OCI-LY1 (cell line): ENCODE measurements at regions not wholly inside any gene's neighbourhood (a gene's known extent, or its start where the extent isn't known, plus 50 kb on each side); places are given as distances from the start of the nearest gene placed in this dataset.

Experiments
- H2AFZ ChIP-seq: fragments of 200-600 bp; sonication (generic), shearing (Covaris generic); 2 replicates; pipeline ENCODE4 v1.6.0; 2014; ENCODE audit warnings: antibody characterized with exemption, mild to moderate bottlenecking, low read length
- H3F3A ChIP-seq: fragments of 200-600 bp; sonication (generic), shearing (Covaris generic); 2 replicates; pipeline ENCODE4 v1.6.0; 2014; ENCODE audit warnings: mild to moderate bottlenecking, antibody characterized with exemption, low read length, moderate library complexity; ENCODE audit not compliant: insufficient read depth
- H3K27ac ChIP-seq: fragments of 200-600 bp; sonication (generic); 2 replicates; pipeline ENCODE4 v1.5.1; 2014; ENCODE audit warnings: low read length, mixed run types, mild to moderate bottlenecking, low read depth; ENCODE audit not compliant: poor library complexity, severe bottlenecking
- H3K27me3 ChIP-seq: fragments of 200-600 bp; sonication (generic); 2 replicates; pipeline ENCODE4 v1.6.0; 2014; ENCODE audit warnings: antibody characterized with exemption, mild to moderate bottlenecking, low read length, moderate library complexity; ENCODE audit not compliant: insufficient read depth
- H3K36me3 ChIP-seq: fragments of 200-600 bp; sonication (generic); 2 replicates; pipeline ENCODE4 v1.6.1; 2014; ENCODE audit warnings: mild to moderate bottlenecking, antibody characterized with exemption, low read length, moderate library complexity, mixed read lengths; ENCODE audit not compliant: insufficient read depth
- H3K4me1 ChIP-seq: fragments of 200-600 bp; sonication (generic); 2 replicates; pipeline ENCODE4 v1.5.1; 2014; ENCODE audit warnings: mild to moderate bottlenecking, low read length, moderate library complexity; ENCODE audit not compliant: insufficient read depth, severe bottlenecking
- H3K4me2 ChIP-seq: fragments of 200-600 bp; sonication (generic), shearing (Covaris generic); 2 replicates; pipeline ENCODE4 v1.6.1; 2014; ENCODE audit warnings: low read length
- H3K4me3 ChIP-seq: fragments of 200-600 bp; sonication (generic); 2 replicates; pipeline ENCODE4 v1.5.1; 2014; ENCODE audit warnings: low read length, low read depth, mild to moderate bottlenecking, mixed read lengths; ENCODE audit not compliant: poor library complexity, severe bottlenecking
- H3K79me2 ChIP-seq: fragments of 200-600 bp; shearing (Covaris generic); 2 replicates; pipeline ENCODE4 v1.6.1; 2016; ENCODE audit warnings: mixed run types, low read length, mixed read lengths; ENCODE audit not compliant: insufficient read depth
- H3K9ac ChIP-seq: fragments of 200-600 bp; sonication (generic), shearing (Covaris generic); 2 replicates; pipeline ENCODE4 v1.6.1; 2014; ENCODE audit warnings: mild to moderate bottlenecking, low read length, mixed read lengths
- H3K9me2 ChIP-seq: fragments of 200-600 bp; sonication (generic), shearing (Covaris generic); 2 replicates; pipeline ENCODE4 v1.6.1; 2014; ENCODE audit warnings: low read depth, mild to moderate bottlenecking, low read length, mixed read lengths
- H3K9me3 ChIP-seq: fragments of 200-600 bp; shearing (Covaris generic); 2 replicates; pipeline ENCODE4 v1.6.1; 2014; ENCODE audit warnings: low read length, mixed read lengths
- H4K20me1 ChIP-seq: fragments of 200-600 bp; sonication (generic), shearing (Covaris generic); 2 replicates; pipeline ENCODE4 v1.6.0; 2016; ENCODE audit warnings: mild to moderate bottlenecking, low read length; ENCODE audit not compliant: insufficient read depth
- EZH2 ChIP-seq: fragments of 200-600 bp; sonication (generic), shearing (Covaris generic); IDR thresholded peaks from 2 replicates; pipeline ENCODE4 v1.8.0; 2017; ENCODE audit warnings: borderline replicate concordance, mixed run types, mild to moderate bottlenecking, antibody characterized with exemption, low read length, moderate library complexity, mixed read lengths
- TF ChIP-seq, protein P1 (sequence below): fragments of 200-600 bp; sonication (generic), shearing (Covaris generic); IDR thresholded peaks from 2 replicates; pipeline ENCODE4 v1.5.1; 2017; ENCODE audit warnings: mild to moderate bottlenecking, antibody characterized with exemption, low read length, moderate library complexity, mixed read lengths

DNA sequence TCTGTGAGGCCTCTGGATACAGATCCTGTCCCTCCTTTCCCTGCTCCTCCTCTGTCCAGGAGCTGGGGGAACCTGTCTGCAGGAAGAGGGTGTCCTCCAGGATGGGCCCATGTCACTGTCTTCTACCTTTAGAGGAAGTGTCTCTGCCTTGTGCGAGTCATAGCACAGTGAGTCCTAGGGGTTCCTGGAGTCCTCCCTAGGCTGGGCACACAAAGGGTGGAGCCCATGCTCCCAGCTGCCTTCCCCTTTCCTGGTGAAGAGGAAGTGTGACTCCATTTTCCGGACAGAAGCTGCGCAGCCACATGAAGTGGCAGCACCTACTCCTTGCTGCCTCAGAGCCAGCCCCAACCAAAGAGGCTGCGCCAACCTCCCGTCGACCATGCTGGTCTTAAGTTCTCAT, 112.2 kb downstream of the CTTN start:
- H4K20me1 ChIP-seq = no peaks in the 10 kb centered on the region
- H3K36me3 ChIP-seq = no peaks in the 10 kb centered on the region
- no peak overlapping the region for H2AFZ ChIP-seq
- H3K4me1 ChIP-seq = no peaks in the 10 kb centered on the region
- no peak for TF ChIP-seq EZH2
- TF ChIP-seq, protein P1, sequence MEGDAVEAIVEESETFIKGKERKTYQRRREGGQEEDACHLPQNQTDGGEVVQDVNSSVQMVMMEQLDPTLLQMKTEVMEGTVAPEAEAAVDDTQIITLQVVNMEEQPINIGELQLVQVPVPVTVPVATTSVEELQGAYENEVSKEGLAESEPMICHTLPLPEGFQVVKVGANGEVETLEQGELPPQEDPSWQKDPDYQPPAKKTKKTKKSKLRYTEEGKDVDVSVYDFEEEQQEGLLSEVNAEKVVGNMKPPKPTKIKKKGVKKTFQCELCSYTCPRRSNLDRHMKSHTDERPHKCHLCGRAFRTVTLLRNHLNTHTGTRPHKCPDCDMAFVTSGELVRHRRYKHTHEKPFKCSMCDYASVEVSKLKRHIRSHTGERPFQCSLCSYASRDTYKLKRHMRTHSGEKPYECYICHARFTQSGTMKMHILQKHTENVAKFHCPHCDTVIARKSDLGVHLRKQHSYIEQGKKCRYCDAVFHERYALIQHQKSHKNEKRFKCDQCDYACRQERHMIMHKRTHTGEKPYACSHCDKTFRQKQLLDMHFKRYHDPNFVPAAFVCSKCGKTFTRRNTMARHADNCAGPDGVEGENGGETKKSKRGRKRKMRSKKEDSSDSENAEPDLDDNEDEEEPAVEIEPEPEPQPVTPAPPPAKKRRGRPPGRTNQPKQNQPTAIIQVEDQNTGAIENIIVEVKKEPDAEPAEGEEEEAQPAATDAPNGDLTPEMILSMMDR = no peak
- H3F3A ChIP-seq = no peaks in the 10 kb centered on the region
- H3K9ac ChIP-seq = no peak overlapping the region
- H3K27ac ChIP-seq = no peak overlapping the region
- H3K9me3 ChIP-seq = peaks cover 15% of the 10 kb centered on the region
- H3K4me2 ChIP-seq = no peak overlapping the region
- H3K4me3 ChIP-seq = no peak overlapping the region
- H3K79me2 ChIP-seq = no peaks in the 10 kb centered on the region
- no peaks in the 10 kb centered on the region; the same call in 1 of the 2 replicates for H3K27me3 ChIP-seq
- no peaks in the 10 kb centered on the region for H3K9me2 ChIP-seq

DNA sequence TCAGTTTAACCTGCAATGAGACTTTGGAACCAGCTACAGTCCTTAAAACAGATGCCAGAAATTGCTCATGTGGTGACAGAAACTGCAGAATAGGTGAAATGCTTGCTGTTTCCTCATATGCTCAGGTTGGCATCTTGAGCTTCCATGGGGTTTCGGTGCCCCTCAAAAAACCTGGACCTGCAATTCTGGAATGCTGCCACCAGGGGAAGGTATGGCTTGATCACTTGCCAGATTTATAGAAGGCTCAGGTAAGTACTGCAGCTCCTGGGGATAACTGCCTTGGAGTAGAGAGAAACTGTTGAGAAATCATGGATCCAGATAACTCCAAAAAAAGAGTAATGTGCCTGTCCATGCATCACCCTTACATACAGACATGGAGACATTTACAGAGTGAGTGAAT, 113.0 kb downstream of the CTTN start:
- Histone ChIP-seq H3F3A (no peaks in the 10 kb centered on the region), H3K4me1 (no peaks in the 10 kb centered on the region), H4K20me1 (no peaks in the 10 kb centered on the region), H3K36me3 (no peaks in the 10 kb centered on the region), H3K9me2 (no peaks in the 10 kb centered on the region), H3K27ac (no peak overlapping the region), H3K4me2 (no peak overlapping the region), H3K9me3 (peaks cover 15% of the 10 kb centered on the region), H3K79me2 (no peaks in the 10 kb centered on the region), H2AFZ (no peak overlapping the region), H3K27me3 (no peaks in the 10 kb centered on the region), H3K9ac (no peak overlapping the region), H3K4me3 (no peak overlapping the region)
- TF ChIP-seq, protein P1 = no peak; the same call in 1 of the 2 replicates
- TF ChIP-seq EZH2 = no peak

DNA sequence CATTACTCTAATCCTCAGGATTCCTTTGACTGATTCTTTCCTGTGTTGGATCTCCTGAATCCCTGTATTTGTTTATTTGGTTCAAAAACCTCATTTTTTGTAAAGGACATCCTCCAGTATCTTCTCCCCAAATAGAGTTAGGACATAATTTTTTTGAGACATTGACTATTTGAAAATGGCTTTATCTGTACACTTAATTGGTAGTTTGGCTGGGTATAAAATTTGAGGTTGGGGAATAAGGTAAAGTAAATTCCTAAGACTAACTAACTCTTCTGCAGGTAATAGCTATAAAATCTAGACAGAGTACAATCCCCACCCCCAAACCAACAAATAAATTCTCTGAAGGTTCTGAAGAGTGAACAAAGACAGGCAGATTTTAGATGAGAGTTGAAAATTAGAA, 114.4 kb downstream of the CTTN start:
- no peak overlapping the region for H3K4me2 ChIP-seq
- H3F3A ChIP-seq = no peaks in the 10 kb centered on the region
- H3K9ac ChIP-seq = no peak overlapping the region
- TF ChIP-seq, protein P1 = no peak
- TF ChIP-seq EZH2 = no peak
- H4K20me1 ChIP-seq = no peaks in the 10 kb centered on the region
- H3K27me3 ChIP-seq = no peaks in the 10 kb centered on the region
- H3K9me2 ChIP-seq = no peaks in the 10 kb centered on the region
- no peaks in the 10 kb centered on the region for H3K36me3 ChIP-seq
- no peak overlapping the region for H3K27ac ChIP-seq
- no peak overlapping the region for H3K4me3 ChIP-seq
- H2AFZ ChIP-seq = no peak overlapping the region
- peaks cover 15% of the 10 kb centered on the region for H3K9me3 ChIP-seq
- H3K4me1 ChIP-seq = no peaks in the 10 kb centered on the region
- H3K79me2 ChIP-seq = no peaks in the 10 kb centered on the region
